Thyroid gland (tissue), 4 donors: ENCODE measurements at regions not wholly inside any gene's neighbourhood (a gene's known extent, or its start where the extent isn't known, plus 50 kb on each side); places are given as distances from the start of the nearest gene placed in this dataset.

Experiments
- DNase-seq, 2 donors: peaks; one replicate each; pipeline ENCODE4 v3.0.0-alpha.2; 2019
- H3K27ac ChIP-seq, 3 donors: fragments of 200-600 bp; sonication (generic); 1 replicate in 2 of 3; 2 replicates in 1 of 3; pipeline ENCODE4 v1.5.1; 2016 to 2019; ENCODE audit warnings: mild to moderate bottlenecking in 1 of 3, moderate library complexity in 1 of 3
- H3K27me3 ChIP-seq: fragments of 200-600 bp; sonication (generic); one replicate; pipeline ENCODE4 v1.5.1; 2019
- H3K36me3 ChIP-seq, 2 donors: fragments of 200-600 bp; sonication (generic); one replicate each; pipeline ENCODE4 v1.5.1; 2016 to 2019
- H3K4me1 ChIP-seq, 2 donors: fragments of 200-600 bp; sonication (generic); one replicate each; pipeline ENCODE4 v1.5.1; 2017 to 2019
- H3K4me3 ChIP-seq, 3 donors: fragments of 200-600 bp; sonication (generic); replicated peaks in 1 of 3; 1 replicate in 2 of 3; 2 replicates in 1 of 3; pipeline ENCODE4 v1.5.1; 2016; ENCODE audit warnings: mild to moderate bottlenecking in 1 of 3
- H3K9me3 ChIP-seq: fragments of 200-600 bp; sonication (generic); one replicate; pipeline ENCODE4 v1.5.1; 2017
- POLR2A ChIP-seq, 2 donors: fragments of 450-650 bp; IDR thresholded peaks; one replicate each; pipeline ENCODE4 v1.6.1; 2017; ENCODE audit warnings: antibody characterized with exemption in 2 of 2, mild to moderate bottlenecking in 2 of 2, moderate library complexity in 1 of 2
- WGBS, 2 donors: methylation state at CpG; one replicate each; pipeline ENCODE4 v1.1.5; 2017; 5-methylcytosine and 5-hydroxymethylcytosine counted together
- intact Hi-C: fragments of 100-400 bp; cut with DNase I; formaldehyde crosslinking; loops from one replicate; pipeline ENCODE4 v1.15.1; 2023
- TF ChIP-seq, protein P1 (sequence below), 6 experiments: fragments of 200-600 bp in 3 of 6; fragments of 450-650 bp in 3 of 6; sonication (generic) in 3 of 6; IDR thresholded peaks; one replicate each; pipeline ENCODE4 v1.5.1; 2016 to 2019; ENCODE audit warnings: antibody characterized with exemption in 6 of 6, mild to moderate bottlenecking in 2 of 6, inconsistent platforms in 1 of 6, moderate library complexity in 1 of 6

GRCh38 chr22:48155446-48155845, 1393.0 kb downstream of the TBC1D22A start:
- Histone ChIP-seq H3K27ac (no peak overlapping the region), H3K36me3 (no peaks in the 10 kb centered on the region), H3K4me3 (no peak overlapping the region), H3K4me1 (no peaks in the 10 kb centered on the region), H3K27me3 (no peaks in the 10 kb centered on the region), H3K9me3 (no peaks in the 10 kb centered on the region)
- 79 to 82% methylated on average over 8 of the region's 8 CpGs for WGBS, 2 donors
- no peak for DNase-seq
- TF ChIP-seq POLR2A (IDR thresholded peaks at IDR 0.05), result no peak
- TF ChIP-seq, protein P1, sequence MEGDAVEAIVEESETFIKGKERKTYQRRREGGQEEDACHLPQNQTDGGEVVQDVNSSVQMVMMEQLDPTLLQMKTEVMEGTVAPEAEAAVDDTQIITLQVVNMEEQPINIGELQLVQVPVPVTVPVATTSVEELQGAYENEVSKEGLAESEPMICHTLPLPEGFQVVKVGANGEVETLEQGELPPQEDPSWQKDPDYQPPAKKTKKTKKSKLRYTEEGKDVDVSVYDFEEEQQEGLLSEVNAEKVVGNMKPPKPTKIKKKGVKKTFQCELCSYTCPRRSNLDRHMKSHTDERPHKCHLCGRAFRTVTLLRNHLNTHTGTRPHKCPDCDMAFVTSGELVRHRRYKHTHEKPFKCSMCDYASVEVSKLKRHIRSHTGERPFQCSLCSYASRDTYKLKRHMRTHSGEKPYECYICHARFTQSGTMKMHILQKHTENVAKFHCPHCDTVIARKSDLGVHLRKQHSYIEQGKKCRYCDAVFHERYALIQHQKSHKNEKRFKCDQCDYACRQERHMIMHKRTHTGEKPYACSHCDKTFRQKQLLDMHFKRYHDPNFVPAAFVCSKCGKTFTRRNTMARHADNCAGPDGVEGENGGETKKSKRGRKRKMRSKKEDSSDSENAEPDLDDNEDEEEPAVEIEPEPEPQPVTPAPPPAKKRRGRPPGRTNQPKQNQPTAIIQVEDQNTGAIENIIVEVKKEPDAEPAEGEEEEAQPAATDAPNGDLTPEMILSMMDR (IDR thresholded peaks at IDR 0.05), result no peak
- intact Hi-C loops, result no loop called here

DNA sequence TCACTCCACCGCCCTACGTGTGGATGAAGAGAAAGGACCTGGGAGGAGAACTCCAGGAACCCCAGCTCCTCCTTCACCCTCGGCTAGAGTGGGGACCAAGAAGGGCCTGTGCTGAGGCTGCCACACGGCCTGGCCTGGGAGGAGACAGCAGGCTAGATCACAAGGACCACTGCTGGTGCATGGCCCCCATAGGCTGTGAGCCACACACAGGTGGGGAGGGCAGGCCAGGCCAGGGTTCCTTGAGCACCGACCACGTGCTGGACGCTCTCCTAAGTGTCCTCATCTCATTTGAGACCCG, 1392.4 kb downstream of the TBC1D22A start:
- intact Hi-C loops, result no loop called here
- 64 to 69% methylated on average over 6 to 8 of the region's 8 CpGs for WGBS, 2 donors
- Histone ChIP-seq H3K4me1 (no peaks in the 10 kb centered on the region), H3K27me3 (no peaks in the 10 kb centered on the region), H3K27ac (no peak overlapping the region), H3K9me3 (no peaks in the 10 kb centered on the region), H3K4me3 (no peak overlapping the region), H3K36me3 (no peaks in the 10 kb centered on the region)
- DNase-seq, result no peak
- no peak for TF ChIP-seq POLR2A (IDR thresholded peaks at IDR 0.05)
- TF ChIP-seq, protein P1 (IDR thresholded peaks at IDR 0.05), result no peak

GRCh38 chr22:48154169-48154942, 1391.9 kb downstream of the TBC1D22A start:
- H3K4me1 ChIP-seq, result no peaks in the 10 kb centered on the region
- H3K9me3 ChIP-seq, result no peaks in the 10 kb centered on the region
- WGBS, 2 donors, result 88 to 89% methylated on average over 16 to 18 of the region's 18 CpGs
- no peak for DNase-seq
- H3K36me3 ChIP-seq, result no peaks in the 10 kb centered on the region
- intact Hi-C loops, result no loop called here
- no peak overlapping the region for H3K27ac ChIP-seq
- H3K27me3 ChIP-seq, result no peaks in the 10 kb centered on the region
- H3K4me3 ChIP-seq, result no peak overlapping the region
- TF ChIP-seq, protein P1 (IDR thresholded peaks at IDR 0.05), result no peak
- no peak for TF ChIP-seq POLR2A (IDR thresholded peaks at IDR 0.05)

DNA sequence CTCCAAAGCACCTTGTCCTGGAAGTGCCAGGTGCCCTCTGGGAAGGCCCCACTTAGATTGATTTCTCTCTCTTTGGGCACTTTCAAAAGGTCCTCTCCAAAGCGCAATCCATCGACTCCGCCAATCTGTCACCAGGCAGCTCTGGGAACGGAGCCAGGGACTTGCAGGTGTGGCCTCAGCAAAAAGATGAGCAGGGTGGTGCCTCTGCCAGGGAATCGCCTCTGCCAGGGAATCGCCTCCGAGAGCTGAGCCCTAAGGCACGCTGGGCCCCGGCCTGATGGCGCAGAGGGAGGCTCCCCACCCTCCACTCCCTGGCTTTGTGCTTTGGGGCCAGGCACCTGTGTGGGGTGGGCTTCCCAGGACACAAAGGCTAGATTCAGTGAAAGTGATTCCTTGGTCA, 1391.3 kb downstream of the TBC1D22A start:
- WGBS, 2 donors, result 69 to 76% methylated on average over 5 to 10 of the region's 10 CpGs
- no peaks in the 10 kb centered on the region for H3K9me3 ChIP-seq
- no peak overlapping the region for H3K4me3 ChIP-seq
- intact Hi-C loops, result no loop called here
- TF ChIP-seq POLR2A (IDR thresholded peaks at IDR 0.05), result no peak
- TF ChIP-seq, protein P1 (IDR thresholded peaks at IDR 0.05), result no peak
- H3K27me3 ChIP-seq, result no peaks in the 10 kb centered on the region
- no peaks in the 10 kb centered on the region for H3K36me3 ChIP-seq
- no peak overlapping the region for H3K27ac ChIP-seq
- no peak for DNase-seq
- no peaks in the 10 kb centered on the region for H3K4me1 ChIP-seq

GRCh38 chr22:48152916-48153315, 1390.5 kb downstream of the TBC1D22A start:
- Histone ChIP-seq H3K27ac (no peak overlapping the region), H3K9me3 (no peaks in the 10 kb centered on the region), H3K4me1 (no peaks in the 10 kb centered on the region), H3K4me3 (no peak overlapping the region), H3K27me3 (no peaks in the 10 kb centered on the region), H3K36me3 (no peaks in the 10 kb centered on the region)
- intact Hi-C loops, result no loop called here
- TF ChIP-seq POLR2A (IDR thresholded peaks at IDR 0.05), result no peak
- TF ChIP-seq, protein P1 (IDR thresholded peaks at IDR 0.05), result no peak
- 77 to 78% methylated on average over 9 to 16 of the region's 16 CpGs for WGBS, 2 donors
- no peak for DNase-seq
